ENCODE measurements at regions not wholly inside any gene's neighbourhood (a gene's known extent, or its start where the extent isn't known, plus 50 kb on each side); places are given as distances from the start of the nearest gene placed in this dataset.
"Not testable (repeated sequence)": the region's sequence is repeated elsewhere in the genome, so short reads cannot be mapped to it uniquely, and the experiment has no call there.

DNA sequence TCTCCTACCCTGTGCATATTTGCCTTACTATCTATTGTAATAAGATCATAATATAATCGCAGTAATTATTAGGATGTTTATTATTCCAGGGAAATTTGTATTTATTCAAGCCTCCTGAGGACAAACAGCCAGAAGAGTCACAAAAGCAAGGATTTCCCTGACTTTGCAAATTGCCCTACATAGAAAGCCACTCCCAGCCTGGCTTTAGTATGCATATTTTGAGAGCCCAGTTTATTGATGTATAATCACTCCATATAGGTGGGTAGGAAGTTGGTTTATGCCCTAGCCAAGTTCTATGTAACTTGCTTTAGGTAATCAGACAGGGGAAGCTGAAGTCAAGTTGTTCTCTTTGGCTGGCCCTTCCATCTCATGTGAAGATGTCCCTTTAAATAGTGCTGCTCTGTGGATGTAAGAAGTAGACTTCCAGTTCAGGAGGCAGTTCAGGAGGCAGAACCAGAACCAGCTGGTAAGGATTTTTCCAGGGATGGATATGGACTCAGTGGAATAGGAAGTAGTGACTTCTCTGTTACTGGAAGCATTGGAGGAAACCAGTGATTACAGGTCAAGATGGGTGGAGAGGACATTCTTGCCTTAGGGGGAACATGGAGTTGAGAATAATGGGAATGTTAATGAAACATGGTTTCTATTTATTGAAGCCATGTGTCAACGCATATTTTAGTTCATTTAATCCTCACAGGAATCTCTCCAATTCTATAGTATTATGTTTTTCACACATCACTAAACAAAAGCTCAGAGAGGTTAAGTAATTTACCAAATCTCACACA lies 70.5 kb upstream of the KIT start:
- peak; percentile 4 for DNase-seq

GRCh38 chr4:54588404-54588803 lies 69.4 kb upstream of the KIT start:
- no peak for DNase-seq

DNA sequence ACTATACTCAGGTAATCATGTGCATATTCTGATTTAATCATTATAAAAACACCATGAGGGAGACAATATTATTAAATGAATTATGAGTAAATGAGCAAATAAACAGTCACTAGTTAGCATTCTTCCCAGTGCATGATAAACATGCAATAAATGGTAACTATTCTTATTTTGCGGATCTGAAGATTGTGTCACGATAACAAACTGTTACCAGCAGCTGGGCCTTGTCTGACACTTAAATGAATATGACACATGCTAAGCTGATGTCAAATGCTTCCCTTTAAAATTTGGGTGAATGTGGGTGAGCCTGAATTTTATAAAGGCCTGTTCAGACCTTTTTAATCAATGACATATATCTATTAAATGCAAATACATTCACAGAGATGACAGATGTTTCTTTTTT lies 68.2 kb upstream of the KIT start:
- DNase-seq: no peak

GRCh38 chr4:54593795-54594322 lies 63.9 kb upstream of the KIT start:
- no peak for DNase-seq

DNA sequence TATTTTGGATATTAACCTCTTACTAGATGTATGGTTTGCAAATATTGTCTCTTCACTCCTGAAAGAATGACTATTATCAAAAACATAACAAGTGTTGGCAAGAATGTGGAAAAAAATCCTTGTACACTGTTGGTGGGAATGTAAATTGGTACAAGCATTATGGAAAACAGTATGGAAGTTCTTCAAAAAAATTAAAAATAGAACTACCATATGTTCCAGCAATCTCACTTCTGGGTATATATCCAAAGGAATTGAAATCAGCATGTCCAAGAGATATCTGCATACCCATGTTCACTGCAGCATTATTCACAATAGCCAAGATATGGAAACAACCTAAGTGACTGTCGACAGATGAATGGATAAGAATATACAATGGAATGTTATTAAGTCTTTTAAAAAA lies 61.6 kb upstream of the KIT start:
- no peak for DNase-seq

DNA sequence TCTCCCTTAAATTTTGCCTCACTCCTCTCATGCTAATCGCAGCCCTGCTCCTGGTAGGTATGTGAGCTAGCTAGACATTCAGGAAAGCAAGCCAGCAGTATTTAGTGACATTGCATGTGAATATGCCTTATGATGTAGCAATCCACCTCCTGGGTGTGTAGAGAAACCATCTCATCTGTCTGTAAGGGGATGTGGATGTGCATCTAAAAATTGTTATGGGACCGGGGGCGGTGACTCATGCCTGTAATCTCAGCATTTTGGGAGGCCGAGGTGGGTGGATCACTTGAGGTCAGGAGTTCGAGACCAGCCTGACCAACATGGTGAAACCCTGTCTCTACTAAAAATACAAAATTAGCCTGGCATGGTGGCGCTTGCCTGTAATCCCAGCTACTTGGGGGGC lies 60.1 kb upstream of the KIT start:
- DNase-seq: not testable (repeated sequence)

DNA sequence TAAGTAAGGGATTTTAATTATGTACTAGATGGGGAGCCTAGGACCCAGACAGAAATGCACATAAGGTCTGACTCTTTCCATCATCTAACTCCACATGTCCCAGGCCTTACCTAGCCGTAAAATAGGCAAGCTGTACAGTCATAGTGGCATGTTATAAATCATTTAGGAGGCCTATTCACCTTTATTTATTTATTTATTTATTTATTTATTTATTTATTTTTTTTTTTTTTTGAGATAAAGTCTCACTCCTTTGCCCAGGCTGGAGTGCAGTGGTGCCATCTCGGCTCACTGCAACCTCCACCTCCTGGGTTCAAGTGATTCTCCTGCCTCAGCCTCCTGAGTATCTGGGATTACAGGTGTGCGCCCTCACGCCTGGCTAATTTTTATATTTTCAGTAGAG lies 55.6 kb upstream of the KIT start:
- DNase-seq: not testable (repeated sequence)

DNA sequence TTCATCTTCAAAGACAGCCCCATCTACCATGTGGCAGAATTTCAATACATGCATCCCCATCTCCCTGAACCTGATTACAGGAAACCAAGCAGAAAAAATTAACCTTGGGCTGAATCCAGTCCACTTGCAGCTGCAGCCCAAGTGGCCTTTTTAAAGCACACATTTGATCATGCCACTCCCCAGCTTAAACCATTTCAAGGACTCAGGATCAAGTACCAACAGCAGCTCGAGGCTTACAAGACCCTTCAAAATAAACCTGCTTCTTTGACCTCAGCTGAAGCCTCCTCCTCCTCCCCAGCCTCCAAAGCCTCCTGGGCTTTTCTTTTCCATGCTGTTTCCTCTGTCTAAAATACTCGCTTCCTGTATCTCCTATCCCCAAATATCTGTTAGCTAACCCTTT lies 50.7 kb upstream of the KIT start:
- DNase-seq: no peak

GRCh38 chr4:54607521-54607920 lies 50.2 kb upstream of the KIT start:
- no peak for DNase-seq
